DMS53 (cell line): ENCODE measurements at regions not wholly inside any gene's neighbourhood (a gene's known extent, or its start where the extent isn't known, plus 50 kb on each side); places are given as distances from the start of the nearest gene placed in this dataset.

Experiments used
- DNase-seq: peaks from one replicate; lab custom pipeline; 2025; lab: John Stamatoyannopoulos, UW

DNA sequence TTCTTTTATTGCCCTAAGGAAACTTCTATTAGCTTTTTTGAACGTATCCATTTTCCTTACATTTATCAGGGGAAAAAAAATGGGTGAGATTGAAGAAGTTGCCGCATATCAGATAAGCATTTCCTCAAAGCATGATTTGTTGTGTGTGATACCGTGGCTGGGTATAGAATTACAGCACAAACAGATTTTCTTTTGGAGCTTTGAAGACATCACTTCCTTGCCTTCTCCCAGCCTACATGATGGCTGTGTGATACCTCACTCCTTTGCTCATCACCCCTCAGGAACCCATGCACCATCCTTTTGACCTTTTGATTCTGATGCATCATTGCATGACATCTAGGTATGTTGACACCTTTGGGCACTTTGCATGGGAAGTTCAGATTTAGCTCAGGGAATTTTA is 1155.3 kb downstream of the BRD1 start:
- no peak for DNase-seq

DNA sequence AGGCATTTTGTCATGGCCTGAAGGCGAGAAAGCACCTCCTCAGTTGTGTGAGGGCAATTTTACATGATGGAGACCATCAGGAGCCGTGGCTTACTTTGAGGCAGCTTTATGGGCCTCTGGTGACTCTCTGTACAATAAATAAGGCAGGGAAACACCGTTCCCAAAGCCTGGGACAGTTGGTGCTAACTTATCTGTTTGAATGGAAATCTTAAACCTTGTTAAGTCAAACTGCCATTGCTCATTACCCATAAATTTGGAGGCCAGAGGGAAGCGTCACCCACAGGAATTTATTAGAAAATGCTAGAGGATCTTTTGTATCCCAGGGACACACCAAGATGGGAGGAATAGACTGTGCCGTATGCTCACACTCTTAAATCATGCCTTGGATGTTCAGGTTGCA is 1156.9 kb downstream of the BRD1 start:
- no peak for DNase-seq

DNA sequence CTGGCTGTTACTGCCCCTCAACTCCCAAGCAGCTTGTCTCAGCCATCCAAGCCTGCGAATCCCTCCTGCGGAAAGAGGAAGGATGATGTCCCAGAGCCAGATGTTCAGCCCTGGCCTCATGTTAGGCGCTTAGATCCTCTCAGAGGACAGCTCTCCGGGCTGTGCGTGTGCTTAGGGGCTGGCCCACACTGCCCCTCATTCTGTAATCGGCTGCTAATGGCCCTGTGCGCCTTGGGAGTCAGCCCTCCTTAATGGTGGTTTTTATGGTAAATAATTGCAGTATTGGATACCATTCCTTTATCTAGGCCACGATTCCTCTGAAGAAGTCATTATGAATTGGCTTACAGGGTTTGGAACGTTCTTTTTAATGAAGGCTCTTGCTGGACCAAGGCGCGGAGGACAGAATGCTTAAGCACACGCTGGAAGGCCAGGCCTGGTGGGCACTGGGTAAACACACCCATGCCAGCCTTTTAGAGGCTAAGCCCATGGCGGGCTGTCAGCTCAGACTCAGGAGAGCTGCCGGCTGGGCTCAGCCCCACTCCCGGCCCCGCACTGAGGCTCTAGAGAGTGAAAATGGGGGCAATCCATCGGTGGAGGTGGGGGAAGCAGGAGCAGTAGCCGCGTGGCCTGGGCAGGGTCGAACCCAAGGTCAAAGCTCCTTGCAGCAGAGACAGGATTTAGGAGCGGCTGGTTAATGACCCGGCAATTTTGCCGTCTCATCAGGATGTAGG is 1157.5 kb downstream of the BRD1 start:
- no peak for DNase-seq

DNA sequence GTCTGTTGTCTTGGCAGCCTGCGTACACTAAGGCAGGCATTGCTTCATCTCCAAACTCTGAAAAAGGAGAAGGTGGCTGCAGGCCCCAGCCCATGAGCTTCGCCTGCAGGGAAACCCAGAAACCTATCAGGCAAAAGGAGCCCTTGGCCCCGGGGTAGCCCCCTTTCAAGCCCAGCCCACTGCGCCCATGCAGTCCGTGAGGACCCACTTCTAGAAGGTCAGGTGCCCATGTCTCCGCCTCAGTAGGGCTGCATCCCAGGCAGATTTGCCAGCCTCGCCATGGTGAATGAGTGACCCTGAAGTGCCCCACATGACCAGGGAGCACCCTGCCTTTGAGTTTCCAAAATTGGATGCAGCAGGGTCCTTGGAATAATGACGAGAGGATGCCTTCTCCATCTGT is 1158.4 kb downstream of the BRD1 start:
- DNase-seq: no peak

DNA sequence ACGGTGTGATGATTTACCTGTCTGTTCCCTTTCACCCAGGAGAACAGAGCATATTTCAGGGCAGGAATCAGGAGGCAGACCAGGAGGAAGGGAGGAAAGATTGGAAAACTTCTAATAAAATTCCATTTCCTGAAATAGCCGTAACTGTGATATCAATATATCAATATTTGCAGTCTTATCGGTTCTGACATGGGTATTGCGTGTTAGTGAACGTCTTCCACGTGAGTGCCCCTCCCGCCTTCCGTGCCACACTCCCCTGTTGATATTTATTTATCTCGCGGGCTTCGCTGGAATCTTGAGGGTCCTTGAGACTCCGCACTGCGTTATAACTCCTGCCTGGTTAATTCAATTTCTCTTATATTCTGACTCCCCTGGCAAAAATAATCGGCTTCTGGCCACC is 1160.4 kb downstream of the BRD1 start:
- no peak for DNase-seq

DNA sequence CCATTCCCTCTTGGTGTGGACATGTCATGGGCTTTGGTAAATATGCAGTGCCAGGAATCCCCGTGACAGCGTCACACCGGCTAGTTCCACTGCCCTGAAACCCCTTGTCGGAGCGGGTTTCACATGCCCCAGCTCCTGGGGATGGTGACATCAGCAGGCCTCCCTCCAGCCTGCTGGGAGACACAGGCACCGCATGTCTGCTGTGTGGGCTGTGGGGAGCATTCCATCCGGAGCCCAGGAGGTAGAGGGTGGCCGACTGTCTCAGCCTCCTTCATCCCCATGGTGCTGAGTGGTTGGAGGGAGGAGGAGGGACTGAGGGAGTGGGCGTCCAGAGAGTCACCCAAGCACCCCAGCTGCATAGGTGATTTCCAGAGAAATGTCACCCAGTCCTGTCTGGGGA is 1161.1 kb downstream of the BRD1 start:
- DNase-seq: no peak

DNA sequence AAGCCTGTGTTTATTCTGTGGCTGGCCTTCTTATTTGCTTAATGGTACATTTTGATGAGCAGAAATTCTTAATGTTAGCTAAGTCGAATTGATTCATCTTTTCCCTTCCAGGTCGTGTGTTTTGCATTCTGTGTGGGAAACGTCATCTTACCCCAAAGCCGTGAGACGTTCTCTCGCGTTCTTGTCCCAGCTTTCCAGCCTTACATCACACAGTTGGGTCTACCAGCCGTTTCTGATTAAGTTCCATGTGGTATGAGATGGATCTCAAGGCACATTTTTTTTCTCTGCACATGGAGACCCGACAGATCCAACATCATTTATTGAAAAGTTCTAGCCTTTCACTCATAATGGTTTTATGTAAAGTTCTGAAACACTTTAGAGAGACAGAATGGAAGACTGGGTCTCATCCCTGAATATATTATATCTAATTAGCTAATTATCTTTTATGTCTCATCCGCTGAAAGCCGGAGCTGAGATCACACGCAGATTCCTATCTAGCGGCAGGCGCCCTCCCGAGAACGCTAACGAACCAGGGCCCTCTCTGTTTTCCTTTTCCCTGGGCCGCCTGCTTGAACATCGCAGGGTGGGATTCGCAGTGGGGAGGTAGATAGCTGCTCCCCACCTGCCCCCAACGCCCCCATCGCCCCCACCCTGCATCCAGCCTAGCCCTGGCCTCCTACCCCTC is 1162.2 kb downstream of the BRD1 start:
- no peak for DNase-seq

DNA sequence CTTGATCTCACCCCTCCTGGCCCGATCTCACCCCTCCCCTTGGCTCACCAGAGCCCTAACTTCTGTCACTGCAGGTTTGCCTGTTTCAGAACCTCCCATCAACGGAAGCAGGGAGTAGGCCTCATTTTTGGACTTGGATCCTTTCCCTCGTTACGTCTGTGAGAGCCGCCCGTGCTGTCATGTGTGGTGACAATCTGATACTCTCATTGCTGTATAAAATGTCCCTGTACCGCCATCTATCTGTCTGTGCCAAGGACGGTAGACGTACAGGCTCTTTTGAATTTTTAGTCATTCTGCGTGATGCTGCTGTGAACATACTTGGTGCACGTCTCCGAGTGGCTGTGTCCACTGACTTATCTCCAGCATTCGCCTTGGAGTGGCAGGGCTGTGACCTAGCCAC is 1163.1 kb downstream of the BRD1 start:
- no peak for DNase-seq

DNA sequence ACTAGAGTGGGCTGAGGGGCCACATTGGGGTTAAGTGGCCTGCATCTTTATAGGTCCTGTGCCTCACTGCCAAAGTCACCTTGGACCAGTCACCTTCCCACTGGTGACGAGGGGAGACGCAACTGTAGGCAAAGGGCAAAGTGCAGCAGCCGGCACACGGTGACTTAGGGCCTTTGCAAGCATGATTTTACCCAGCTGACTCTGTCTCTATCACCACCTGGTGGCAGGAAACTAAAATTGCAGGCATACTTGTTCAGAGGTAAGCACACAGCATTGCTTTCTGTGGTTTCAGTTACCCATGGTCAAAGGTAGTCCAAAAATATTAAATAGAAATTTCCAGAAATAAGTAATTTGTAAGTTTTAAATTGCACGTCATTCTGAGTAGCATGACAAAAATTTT is 1164.4 kb downstream of the BRD1 start:
- peak; percentile 8 for DNase-seq

DNA sequence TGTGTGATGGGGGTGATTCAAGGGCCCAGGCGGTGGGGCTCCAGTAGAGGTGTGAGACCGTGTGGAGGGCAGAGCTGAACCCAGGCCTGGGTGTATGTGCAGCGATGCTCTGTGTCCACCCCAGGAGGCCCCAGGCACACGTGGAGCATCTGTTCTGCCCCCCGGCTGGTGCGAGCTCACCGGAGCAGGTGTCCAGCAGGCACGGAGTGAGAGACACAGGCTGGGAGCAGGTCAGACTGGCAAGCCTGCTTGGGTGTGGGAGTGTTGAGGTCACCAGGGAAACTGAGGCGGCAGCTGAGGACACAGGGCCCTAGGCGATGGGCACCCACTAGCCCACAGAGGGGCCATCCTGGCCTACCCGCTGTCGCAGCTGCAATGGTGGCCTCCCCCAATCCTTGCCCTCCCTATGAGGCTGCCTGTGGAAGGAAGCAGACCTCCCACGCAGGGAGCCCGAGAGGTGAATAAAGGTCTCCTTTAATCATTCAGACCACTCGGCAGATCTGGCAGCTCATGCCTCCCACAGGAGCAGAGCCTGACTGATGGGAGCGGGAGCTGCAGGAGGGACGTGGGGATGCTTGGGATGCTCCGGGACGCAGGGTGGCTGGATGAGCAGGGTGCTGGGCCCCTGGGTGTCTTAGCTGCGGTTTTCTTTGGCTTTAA is 1165.1 kb downstream of the BRD1 start:
- no peak for DNase-seq

DNA sequence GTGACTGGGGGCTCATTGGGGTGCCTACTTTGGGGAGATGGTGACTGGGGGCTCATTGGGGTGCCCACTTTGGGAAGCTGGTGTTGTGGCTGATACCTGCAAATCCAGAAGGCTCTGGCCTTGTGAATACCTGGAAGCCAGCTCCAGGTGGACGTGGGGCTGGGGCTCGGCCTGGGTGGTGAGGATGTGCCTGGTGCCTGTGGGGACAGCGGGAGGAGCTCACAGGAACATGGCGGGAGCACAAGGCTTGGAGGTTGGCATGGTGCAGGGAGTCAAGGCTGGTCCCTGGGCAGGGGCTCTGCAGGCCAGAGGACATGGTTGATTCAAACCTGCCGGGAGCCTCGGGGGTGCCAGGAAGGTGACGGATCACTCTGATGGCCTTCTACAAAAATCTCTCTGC is 1165.7 kb downstream of the BRD1 start:
- no peak for DNase-seq

DNA sequence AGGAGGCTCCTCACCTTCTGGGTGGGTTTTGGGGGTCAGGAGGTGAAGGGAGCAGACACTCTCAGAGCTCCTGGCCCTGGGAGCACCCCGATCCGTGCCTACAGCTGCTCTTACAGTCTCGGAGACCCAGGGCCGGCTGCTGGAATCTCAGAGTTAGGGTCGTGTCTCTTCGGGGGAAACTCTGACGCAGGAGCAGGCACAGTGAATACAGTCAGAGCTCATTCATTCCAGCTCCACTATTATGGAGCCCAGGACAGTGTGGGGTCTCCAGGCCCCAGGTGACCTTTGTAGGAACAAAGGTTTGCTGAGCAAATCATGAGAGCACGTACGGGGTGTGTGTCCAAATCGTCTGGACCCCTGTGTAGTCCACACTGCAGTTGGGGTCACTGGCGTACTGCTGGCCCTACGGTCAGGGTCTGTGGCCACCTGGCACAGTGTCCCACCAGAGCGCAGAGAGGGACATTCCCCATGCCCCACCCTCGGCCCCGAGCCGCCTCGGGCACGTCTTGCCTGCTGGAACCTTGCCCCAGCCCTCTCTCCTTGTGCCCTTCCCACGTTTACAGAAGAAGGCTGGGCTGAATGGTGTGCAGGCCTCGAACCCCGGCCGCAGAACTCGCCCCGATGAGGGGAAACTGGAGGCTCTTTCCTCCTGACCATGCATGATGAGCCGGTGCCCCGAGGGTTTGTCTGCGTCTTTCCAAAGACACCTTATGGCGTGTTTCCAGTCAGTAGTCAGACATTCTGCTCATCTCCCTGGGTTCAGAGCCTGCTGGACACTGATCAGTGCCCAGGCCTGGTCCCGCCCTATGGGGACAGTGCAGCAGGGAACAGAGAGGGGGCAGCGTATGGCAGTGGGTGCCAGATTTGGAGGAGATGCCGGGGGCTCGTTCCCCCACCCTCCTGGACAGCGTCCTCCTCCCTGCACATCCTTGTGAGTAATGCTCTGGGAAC is 1166.6 kb downstream of the BRD1 start:
- DNase-seq: no peak

DNA sequence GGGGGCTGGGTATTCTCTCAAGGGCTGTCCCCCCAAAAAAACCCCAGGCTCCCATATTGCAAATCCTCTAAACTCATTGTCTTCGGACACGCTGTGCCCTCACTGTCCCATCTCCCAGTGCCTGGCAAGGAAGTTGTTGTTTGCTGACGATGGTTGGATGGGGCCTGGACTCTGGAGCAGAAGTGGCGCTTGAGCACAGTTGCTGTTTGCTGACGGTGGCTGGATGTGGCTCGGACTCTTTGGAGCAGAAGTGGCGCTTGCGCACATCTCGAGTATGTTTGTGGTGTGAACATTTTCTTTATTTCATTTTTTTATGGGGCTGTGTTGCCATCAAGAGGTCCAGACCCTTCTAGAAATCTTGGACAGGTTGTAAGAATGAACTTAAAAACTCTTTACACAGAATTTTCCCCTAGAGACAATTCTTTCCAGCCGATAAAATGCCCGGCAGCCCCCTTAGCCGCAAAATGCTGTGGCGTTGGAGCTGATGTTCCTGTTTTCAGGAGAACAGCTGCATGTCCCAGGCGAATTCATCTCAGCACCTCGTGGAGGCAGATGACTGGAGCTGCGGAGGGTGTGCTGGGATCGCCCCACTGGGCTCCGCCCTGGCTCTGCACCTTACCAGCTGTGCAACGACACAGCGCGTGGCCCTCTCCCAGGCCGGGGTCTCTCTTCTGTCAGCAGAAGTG is 1167.4 kb downstream of the BRD1 start:
- DNase-seq: no peak

DNA sequence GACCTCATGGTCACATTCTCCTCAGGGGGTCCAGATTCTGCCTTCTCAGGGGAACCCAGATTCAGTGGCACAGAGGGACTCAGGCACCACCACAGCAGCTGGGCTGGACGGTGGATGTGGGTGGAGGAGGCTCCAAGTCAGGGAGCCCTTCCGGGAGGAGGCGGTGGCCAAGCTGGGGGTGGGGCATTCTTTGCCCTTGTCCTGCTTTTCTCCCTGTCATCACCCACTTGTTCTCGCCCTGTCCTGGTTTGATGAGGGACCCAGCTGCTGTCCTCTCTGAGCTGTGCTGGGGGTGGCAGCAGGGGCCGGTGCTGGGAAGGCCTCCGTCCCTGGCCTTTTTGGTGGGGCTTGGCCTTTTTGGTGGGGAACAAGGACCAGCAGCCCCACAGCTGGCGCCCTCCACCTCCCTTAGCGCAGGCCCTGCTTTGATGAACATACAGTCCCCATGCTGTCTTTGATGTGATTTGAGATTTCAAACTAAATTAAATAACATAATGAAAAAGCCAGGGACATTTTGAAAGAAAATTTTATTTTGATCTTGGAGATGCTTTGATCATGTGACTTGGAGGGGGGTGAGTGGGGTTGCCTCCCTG is 1168.2 kb downstream of the BRD1 start:
- DNase-seq: no peak

DNA sequence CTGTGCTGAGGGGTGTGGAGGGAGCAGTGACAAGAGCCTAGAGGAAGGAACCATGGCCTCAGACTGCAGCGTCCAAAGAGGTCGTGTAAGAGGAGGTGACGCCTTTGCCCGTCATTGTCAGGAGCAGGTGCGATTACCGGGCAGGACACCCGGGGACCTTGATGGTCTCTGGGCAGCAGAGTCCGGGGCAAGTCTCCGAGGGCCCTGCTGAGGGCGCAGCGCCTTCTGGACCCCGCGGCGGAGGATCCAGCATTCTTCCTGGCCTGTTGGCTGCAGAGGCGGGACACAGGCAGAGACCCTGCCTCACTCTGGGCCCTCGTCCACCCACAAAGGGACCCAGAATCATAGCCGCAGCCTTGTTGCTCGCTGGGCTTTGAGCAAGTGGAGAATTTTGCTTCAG is 1168.8 kb downstream of the BRD1 start:
- DNase-seq: no peak

DNA sequence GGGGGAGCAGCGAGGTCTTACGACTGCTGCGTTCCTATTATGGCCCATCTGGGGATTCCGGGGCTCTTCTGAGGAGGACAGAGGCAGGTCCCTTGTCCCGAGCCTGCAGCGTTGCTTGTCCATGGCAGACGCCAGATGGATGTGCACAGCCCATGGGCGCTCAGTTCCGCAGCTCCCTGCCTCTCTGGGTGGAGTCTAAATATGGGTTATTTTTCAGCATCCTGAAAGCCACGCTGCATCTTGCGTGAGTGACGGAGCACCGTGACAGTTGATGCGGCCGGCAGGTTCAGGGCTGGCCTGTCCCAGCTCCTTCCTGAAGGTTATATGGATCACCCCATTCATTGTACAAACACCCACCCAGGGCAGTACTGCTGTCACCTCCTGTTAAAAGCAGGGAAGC is 1169.4 kb downstream of the BRD1 start:
- no peak for DNase-seq

DNA sequence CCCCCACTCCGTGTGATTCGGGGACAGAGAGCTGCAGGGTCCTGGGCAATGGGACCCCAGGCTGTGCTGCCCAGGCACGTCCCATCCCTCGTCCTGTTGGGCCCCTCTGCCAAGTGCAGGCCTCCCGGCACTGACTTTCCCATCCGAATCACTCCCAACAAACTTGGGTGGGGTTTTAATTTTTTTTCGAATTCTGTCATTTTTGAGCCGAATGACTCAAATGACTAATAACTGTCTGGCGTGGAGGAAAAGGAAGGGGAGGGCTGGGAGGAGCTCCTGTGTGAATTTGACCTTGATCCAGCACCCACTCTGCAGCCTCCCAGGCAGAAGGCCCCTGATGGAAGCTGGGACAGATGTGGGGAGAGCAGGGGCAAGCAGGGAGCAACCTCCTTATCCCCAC is 1173.2 kb downstream of the BRD1 start:
- no peak for DNase-seq

DNA sequence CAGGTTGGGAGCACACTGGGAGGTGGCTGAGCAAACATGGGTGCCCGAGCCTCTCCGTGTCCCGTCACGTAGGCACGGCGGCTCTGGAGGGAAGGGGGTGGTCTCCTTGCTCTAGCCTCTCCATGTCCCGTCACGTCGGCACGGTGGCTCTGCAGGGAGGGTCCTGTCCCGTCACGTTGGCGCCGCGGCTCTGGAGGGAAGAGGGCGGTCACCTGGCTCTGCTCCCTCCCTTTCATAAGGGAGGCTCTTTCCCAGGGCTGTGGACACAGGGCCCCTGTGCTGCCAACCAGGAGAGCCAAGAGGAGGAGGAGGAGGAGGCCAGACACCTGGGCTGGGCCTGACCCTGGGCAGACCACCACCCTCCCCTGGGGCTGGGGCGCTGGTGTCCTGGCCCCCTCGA is 1173.7 kb downstream of the BRD1 start:
- no peak for DNase-seq

DNA sequence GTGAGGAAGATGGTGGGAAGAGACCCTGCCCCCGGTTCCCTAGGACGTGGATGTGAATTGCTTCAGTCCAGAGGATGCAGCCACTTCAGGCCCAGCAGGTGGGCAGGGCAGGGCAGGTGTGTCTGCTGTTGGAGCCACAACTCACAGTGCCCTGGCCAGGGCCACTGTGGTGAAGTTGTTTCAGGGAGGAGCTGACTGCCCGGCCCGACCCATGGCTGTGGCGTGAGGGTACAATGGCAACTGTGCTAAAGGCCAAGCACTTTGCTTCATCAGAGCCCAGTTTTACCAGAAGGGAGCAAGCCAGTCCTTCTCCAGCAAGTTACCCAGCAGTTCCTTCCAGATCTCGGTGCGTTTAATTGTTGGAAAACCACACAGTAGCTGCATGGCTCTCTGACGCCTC is 1174.4 kb downstream of the BRD1 start:
- DNase-seq: no peak

DNA sequence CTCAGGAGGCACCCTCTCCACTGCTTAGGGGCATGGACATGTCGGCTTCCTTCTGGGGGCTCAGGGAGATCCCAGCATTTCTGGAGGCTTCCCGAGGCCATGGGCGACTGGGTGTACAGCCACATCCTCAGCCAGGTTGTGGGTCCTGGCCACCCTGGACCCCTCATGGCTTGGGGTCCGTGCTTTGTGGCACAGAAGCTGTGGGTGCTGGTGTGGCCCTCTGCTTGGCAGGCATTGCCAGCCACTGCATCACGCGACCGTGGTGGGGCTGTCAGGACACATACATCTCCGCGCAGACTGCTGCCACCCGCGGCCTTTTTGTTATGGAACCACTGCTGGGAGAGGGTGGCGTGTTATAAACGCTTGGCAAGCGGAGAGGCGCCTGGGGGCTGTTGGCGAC is 1174.9 kb downstream of the BRD1 start:
- DNase-seq: no peak

DNA sequence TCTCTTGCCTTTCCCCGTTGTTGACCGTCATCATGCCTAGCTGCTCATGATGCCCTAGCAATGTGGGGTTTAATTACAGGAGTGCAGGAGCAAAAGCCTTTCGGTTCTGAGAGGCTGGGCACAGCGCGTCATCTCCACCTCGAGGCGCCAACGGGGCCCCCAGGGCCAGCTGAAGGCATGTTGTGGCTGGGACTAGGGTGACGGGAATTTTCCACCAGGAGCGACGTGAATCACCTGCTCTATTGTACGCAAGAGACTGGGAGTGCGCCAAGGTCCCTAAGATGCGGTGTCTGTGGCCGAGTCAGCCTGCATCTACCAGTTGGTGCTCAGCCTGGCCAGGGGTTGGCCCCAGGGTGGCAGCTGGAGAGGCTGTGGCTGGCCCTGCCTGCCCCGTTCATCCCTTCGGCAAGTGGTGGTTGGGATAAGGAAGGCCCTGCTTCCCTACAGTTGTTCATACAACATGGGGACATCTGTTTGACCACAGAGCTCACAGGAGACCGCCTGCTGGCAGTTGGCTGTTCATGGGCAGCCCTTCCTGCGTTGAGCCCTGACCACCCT is 1175.6 kb downstream of the BRD1 start:
- DNase-seq: no peak
